Coronary artery (tissue), 2 donors: ENCODE measurements at regions not wholly inside any gene's neighbourhood (a gene's known extent, or its start where the extent isn't known, plus 50 kb on each side); places are given as distances from the start of the nearest gene placed in this dataset.

Source experiments
- DNase-seq: peaks from one replicate; pipeline ENCODE4 v3.0.0-alpha.2; 2017; ENCODE audit warnings: low spot score
- H3K27ac ChIP-seq, 2 donors: fragments of 200-600 bp; sonication (generic); one replicate each; pipeline ENCODE4 v1.5.1; 2016 to 2019
- H3K4me3 ChIP-seq: fragments of 200-600 bp; sonication (generic); 2 replicates; pipeline ENCODE4 v1.5.1; 2016; ENCODE audit warnings: mild to moderate bottlenecking, moderate library complexity
- CTCF ChIP-seq: fragments of 200-600 bp; sonication (generic); IDR thresholded peaks from one replicate; pipeline ENCODE4 v1.5.1; 2019; ENCODE audit warnings: antibody characterized with exemption

DNA sequence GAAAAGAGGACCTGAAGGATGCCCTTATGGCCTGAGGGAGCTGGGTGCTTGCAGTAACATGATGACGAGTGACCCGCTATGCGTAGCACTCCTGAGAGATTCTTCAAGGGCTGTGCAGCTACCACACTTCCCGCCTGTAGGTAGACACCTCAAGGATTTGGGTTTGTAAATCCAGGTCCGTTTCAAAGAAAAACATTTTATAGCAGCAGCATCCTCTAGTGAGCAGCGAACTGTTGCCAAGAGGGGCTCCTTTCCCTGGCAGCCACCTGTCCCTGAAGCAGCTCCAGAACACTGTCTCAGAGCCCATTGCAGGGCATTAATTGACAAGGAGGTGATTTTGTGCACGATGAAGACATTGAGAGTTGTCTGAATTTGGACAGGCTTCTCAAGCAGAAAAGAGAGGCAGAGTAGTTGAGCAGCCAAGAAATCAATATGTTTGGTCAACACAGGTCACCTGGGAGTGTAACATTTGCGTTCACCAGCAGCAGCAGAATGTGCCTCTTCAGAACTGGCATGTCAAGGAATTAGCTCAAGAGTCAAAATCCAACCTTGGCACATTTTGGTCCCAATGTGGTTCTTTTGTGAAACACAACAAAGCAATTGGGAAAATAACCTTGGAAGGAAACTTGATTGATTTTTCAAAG is 209.8 kb upstream of the MTNR1B start:
- no peak overlapping the region for H3K4me3 ChIP-seq
- DNase-seq, result no peak
- no peak for TF ChIP-seq CTCF
- H3K27ac ChIP-seq, result no peak overlapping the region

DNA sequence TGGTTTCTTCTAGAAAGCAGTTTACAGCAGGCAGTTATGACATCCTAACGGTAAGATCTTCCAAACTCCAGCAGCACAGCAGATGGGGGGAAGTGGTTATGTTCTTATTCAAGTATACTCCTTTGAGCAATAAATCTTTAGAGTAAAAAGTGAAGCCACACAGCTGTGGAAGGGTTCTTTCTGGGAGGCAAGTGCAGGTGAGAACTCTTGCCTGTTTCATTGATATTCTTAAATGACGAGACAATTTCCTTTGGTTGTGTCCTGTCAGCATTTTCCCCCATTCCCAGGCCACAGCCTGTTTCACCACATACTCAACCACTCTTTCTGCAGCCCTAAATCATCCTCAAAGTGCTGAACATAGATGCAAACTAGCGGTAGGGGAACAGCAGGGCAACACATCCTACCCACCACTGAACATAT is 207.3 kb upstream of the MTNR1B start:
- DNase-seq, result no peak
- no peak overlapping the region for H3K4me3 ChIP-seq
- H3K27ac ChIP-seq, result no peak overlapping the region
- no peak for TF ChIP-seq CTCF

DNA sequence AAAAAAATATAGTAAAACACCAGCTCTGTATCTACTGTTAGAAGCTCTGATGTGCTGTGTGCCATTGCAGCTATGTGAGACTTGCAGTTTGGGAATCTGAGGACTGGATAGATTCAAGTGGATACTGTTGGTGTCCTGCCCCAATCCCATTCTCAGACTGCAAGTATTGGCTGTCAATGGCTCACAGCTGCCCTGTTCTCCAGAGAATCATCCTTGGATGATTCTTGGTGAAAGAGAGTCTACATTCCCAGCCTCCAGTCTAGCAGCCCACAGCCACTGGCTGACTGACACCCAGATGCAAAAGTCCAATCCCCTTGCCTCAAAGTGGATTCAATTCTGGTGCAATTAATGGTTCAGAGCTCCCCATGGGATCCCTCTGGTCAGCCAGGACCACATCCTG is 206.1 kb upstream of the MTNR1B start:
- TF ChIP-seq CTCF, result no peak
- Histone ChIP-seq H3K27ac (no peak overlapping the region), H3K4me3 (no peak overlapping the region)
- no peak for DNase-seq

- H3K4me3 ChIP-seq, result no peak overlapping the region
- no peak overlapping the region for H3K27ac ChIP-seq
- TF ChIP-seq CTCF, result no peak
- no peak for DNase-seq
Measured at GRCh38 chr11:92764128-92764527, 205.3 kb upstream of the MTNR1B start.

DNA sequence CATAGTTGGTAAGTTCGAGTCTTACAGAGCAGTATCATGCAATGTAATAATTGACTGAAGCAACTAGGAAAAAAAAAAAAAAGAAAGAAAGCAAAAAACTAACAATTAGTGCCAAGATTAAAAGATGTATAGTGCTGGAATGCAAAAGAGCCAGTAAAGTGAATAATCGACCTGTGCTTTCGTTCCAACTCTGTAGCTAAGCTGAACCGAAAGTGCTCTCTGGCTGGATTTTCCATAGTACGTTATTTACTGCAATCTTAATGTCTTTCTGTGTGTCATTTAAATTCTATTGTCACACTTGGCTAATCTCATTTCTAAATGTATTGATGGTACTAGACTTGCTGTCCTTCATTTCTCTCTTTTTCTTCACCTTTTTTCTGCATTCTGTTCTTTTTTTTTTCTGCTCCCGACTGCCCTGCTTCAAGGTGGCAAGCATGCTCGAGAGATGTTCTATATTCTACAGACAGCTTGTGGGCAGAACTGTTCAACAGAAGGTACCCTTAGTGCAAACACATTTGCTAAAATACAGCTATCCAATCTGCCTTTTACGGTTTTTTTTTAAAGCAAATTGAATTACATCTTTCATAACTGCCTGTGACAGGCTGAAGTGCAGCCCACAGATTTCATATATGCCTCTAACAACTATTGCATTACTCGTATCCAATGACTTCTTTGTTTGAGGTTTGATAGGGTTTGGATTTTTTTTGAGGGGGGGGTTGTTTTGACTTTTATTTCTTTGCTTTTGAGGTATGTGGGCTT is 204.2 kb upstream of the MTNR1B start:
- no peak for DNase-seq
- no peak overlapping the region for H3K27ac ChIP-seq
- no peak for TF ChIP-seq CTCF
- no peak overlapping the region for H3K4me3 ChIP-seq

DNA sequence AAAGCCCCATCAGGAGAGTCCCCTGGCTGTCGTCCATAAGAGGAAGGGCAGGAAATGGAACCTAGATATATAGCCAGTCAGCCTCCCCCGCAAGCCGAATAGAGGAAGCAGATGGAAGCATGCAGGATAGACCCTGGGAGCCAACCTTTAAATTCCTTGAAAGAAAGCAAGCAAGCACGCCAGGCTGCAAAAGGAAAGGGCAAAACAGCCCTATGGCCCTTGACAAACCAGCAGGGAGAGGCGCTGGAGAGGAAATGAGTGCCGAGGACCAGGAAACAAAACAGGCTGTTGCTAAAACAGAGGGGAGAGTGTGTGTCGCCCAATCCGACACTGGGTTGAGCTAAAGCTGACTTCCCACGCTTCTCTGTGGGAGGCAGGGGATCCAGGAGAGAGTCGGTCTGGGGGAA is 203.5 kb upstream of the MTNR1B start:
- peak; percentile 73 for DNase-seq
- Histone ChIP-seq H3K27ac (no peak overlapping the region), H3K4me3 (peak overlapping the region; percentile 62)
- TF ChIP-seq CTCF, result no peak

DNA sequence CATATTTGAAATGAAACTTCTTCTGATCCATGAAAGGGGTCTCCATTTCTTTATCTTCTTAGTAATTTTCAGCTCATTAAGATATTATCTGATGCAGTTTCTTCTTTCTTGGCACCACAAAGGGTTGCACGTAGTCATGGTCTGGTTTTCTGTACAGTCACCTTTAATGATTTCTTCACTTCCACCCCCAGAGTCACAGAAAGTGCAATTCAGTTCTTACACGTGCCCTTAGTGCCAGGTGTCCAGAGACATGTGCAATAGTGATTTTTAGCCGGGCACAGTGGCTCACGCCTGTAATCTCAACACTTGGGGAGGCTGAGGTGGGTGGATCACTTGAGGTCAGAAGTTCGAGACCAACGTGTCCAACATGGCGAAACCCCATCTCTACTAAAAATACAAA is 202.8 kb upstream of the MTNR1B start:
- Histone ChIP-seq H3K27ac (no peak overlapping the region), H3K4me3 (peak overlapping the region; percentile 62)
- no peak for TF ChIP-seq CTCF
- no peak for DNase-seq
